Liver (tissue), 8 donors: ENCODE measurements at regions not wholly inside any gene's neighbourhood (a gene's known extent, or its start where the extent isn't known, plus 50 kb on each side); places are given as distances from the start of the nearest gene placed in this dataset.

Source experiments
- DNase-seq: peaks from one replicate; pipeline ENCODE4 v3.0.0-alpha.2; 2017; ENCODE audit warnings: low spot score
- H3K27ac ChIP-seq, 2 donors: one replicate each; pipeline ENCODE4 v1.7.0; 2013; ENCODE audit warnings: inconsistent platforms in 2 of 2, low read length in 2 of 2, control low read depth in 1 of 2, low read depth in 1 of 2, mild to moderate bottlenecking in 1 of 2
- H3K27me3 ChIP-seq, 4 donors: one replicate each; pipeline versions ENCODE4 v1.6.1 to v1.7.0; 2013; ENCODE audit warnings: low read length in 3 of 4, inconsistent platforms in 1 of 4, mild to moderate bottlenecking in 1 of 4, moderate library complexity in 1 of 4; ENCODE audit not compliant: control insufficient read depth in 4 of 4, insufficient read depth in 4 of 4
- H3K36me3 ChIP-seq, 4 donors: one replicate each; pipeline versions ENCODE4 v1.6.1 to v1.7.0; 2013; ENCODE audit warnings: low read length in 3 of 4, mild to moderate bottlenecking in 3 of 4, low read depth in 1 of 4, moderate library complexity in 1 of 4; ENCODE audit not compliant: control insufficient read depth in 4 of 4, insufficient read depth in 3 of 4
- H3K4me1 ChIP-seq, 4 donors: one replicate each; pipeline versions ENCODE4 v1.6.1 to v1.7.0; 2013; ENCODE audit warnings: low read length in 3 of 4, mild to moderate bottlenecking in 3 of 4, moderate library complexity in 1 of 4; ENCODE audit not compliant: control insufficient read depth in 4 of 4, insufficient read depth in 4 of 4
- H3K4me3 ChIP-seq, 3 donors: one replicate each; pipeline versions ENCODE4 v1.6.1 to v1.7.0; 2013; ENCODE audit warnings: low read length in 3 of 3, control low read depth in 1 of 3, low read depth in 1 of 3, mild to moderate bottlenecking in 1 of 3
- H3K9ac ChIP-seq, 2 donors: one replicate each; pipeline ENCODE4 v1.7.0; 2013; ENCODE audit warnings: low read length in 2 of 2, mild to moderate bottlenecking in 2 of 2, moderate library complexity in 2 of 2, control low read depth in 1 of 2, low read depth in 1 of 2
- H3K9me3 ChIP-seq, 4 donors: one replicate each; pipeline versions ENCODE4 v1.6.1 to v1.7.0; 2013; ENCODE audit warnings: low read length in 3 of 4; ENCODE audit not compliant: control insufficient read depth in 4 of 4
- CTCF ChIP-seq: fragments of 150-350 bp; IDR thresholded peaks from 2 replicates; pipeline ENCODE4 v1.5.1; 2017; ENCODE audit warnings: improper control_type of control experiment, low read depth, low read length; ENCODE audit not compliant: missing input control
- FOXA2 ChIP-seq: IDR thresholded peaks from 2 replicates; pipeline ENCODE4 v1.6.1; 2016; ENCODE audit warnings: antibody characterized with exemption
- HNF4A ChIP-seq, 2 donors: conservative IDR thresholded peaks; 2 replicates each; pipeline ENCODE4 v1.6.1; 2016; ENCODE audit warnings: antibody characterized with exemption in 2 of 2, mild to moderate bottlenecking in 2 of 2
- HNF4G ChIP-seq: IDR thresholded peaks from 2 replicates; pipeline ENCODE4 v1.6.1; 2016; ENCODE audit warnings: antibody characterized with exemption
- NR2F2 ChIP-seq: IDR thresholded peaks from 2 replicates; pipeline ENCODE4 v1.6.1; 2016; ENCODE audit warnings: antibody characterized with exemption
- REST ChIP-seq: IDR thresholded peaks from 2 replicates; pipeline ENCODE4 v1.6.1; 2016; ENCODE audit warnings: antibody characterized with exemption, mild to moderate bottlenecking
- TAF1 ChIP-seq: conservative IDR thresholded peaks from 2 replicates; pipeline ENCODE4 v1.6.1; 2016; ENCODE audit warnings: antibody characterized with exemption, mild to moderate bottlenecking
- YY1 ChIP-seq: IDR thresholded peaks from 2 replicates; pipeline ENCODE4 v1.6.1; 2016; ENCODE audit warnings: antibody characterized with exemption, mild to moderate bottlenecking
- WGBS: extraction: QIAGEN DNeasy Blood & Tissue Kit; methylation state at CpG from one replicate; pipeline ENCODE4 v1.1.7; 2013; 5-methylcytosine and 5-hydroxymethylcytosine counted together
- donor health status: healthy.
- donor health status: healthy.
- donor health status: healthy.
- donor health status: healthy.
- donor health status: healthy.

GRCh38 chr11:121968638-121969037 is 147.4 kb downstream of the BLID start:
- Histone ChIP-seq H3K36me3 (no peaks in the 10 kb centered on the region), H3K4me1 (no peaks in the 10 kb centered on the region), H3K4me3 (no peak overlapping the region), H3K27ac (no peak overlapping the region), H3K27me3 (no peaks in the 10 kb centered on the region), H3K9me3 (peaks cover 0 to 6% (median 3%) of the 10 kb centered on the region in 4 donors), H3K9ac (no peak overlapping the region)
- DNase-seq, result no peak
- no peak for TF ChIP-seq REST
- TF ChIP-seq HNF4G, result no peak
- no peak for TF ChIP-seq NR2F2
- TF ChIP-seq FOXA2, result no peak
- no peak for TF ChIP-seq TAF1
- 92% methylated on average over 2 of the region's 2 CpGs for WGBS

GRCh38 chr11:121967131-121967704 is 148.8 kb downstream of the BLID start:
- no peaks in the 10 kb centered on the region for H3K9me3 ChIP-seq
- no peak for TF ChIP-seq YY1
- TF ChIP-seq TAF1, result no peak
- TF ChIP-seq REST, result no peak
- peak in 1 of 2 donors; percentile 6 for TF ChIP-seq HNF4A (conservative IDR thresholded peaks at IDR 0.05)
- TF ChIP-seq NR2F2, result no peak
- TF ChIP-seq HNF4G, result no peak
- no peak for TF ChIP-seq CTCF
- no peaks in the 10 kb centered on the region for H3K27me3 ChIP-seq
- WGBS, result 70% methylated on average over 10 of the region's 10 CpGs
- H3K27ac ChIP-seq, result no peak overlapping the region
- no peak overlapping the region for H3K9ac ChIP-seq
- no peaks in the 10 kb centered on the region for H3K36me3 ChIP-seq
- no peaks in the 10 kb centered on the region for H3K4me1 ChIP-seq
- no peak for DNase-seq
- no peak overlapping the region for H3K4me3 ChIP-seq
